HuH-7.5 (cell line): ENCODE measurements at regions not wholly inside any gene's neighbourhood (a gene's known extent, or its start where the extent isn't known, plus 50 kb on each side); places are given as distances from the start of the nearest gene placed in this dataset.

Experiments
- DNase-seq: peaks from one replicate; pipeline ENCODE4 v3.0.0; 2011; ENCODE audit warnings: low spot score

GRCh38 chr6:167494698-167495435, 170.0 kb downstream of the TTLL2 start:
- no peak for DNase-seq

- no peak for DNase-seq
These were observed 170.9 kb downstream of the TTLL2 start for GRCh38 chr6:167495506-167496401.

GRCh38 chr6:167496707-167497106, 171.8 kb downstream of the TTLL2 start:
- DNase-seq, result no peak

GRCh38 chr6:167497428-167498056, 172.7 kb downstream of the TTLL2 start:
- no peak for DNase-seq

- no peak for DNase-seq
These were observed 174.3 kb downstream of the TTLL2 start for GRCh38 chr6:167499161-167499660.

- DNase-seq, result no peak
These were observed 176.1 kb downstream of the TTLL2 start for GRCh38 chr6:167500961-167501360.

- DNase-seq, result peak; percentile 91
These were observed 177.0 kb downstream of the TTLL2 start for GRCh38 chr6:167501831-167502385.

- no peak for DNase-seq
These were observed 177.6 kb downstream of the TTLL2 start for GRCh38 chr6:167502471-167502870.

GRCh38 chr6:167504385-167504961, 179.6 kb downstream of the TTLL2 start:
- no peak for DNase-seq

- no peak for DNase-seq
These were observed 180.3 kb downstream of the TTLL2 start for GRCh38 chr6:167505199-167505598.

- no peak for DNase-seq
These were observed 180.9 kb downstream of the TTLL2 start for GRCh38 chr6:167505782-167506181.

- DNase-seq, result peak; percentile 71
These were observed 181.8 kb downstream of the TTLL2 start for GRCh38 chr6:167506443-167507301.

- DNase-seq, result no peak
These were observed 182.6 kb downstream of the TTLL2 start for GRCh38 chr6:167507376-167507945.

GRCh38 chr6:167508919-167509852, 184.3 kb downstream of the TTLL2 start:
- no peak for DNase-seq

GRCh38 chr6:167509853-167510220, 185.0 kb downstream of the TTLL2 start:
- DNase-seq, result no peak

GRCh38 chr6:167510648-167511047, 185.8 kb downstream of the TTLL2 start:
- no peak for DNase-seq

- DNase-seq, result no peak
These were observed 187.9 kb downstream of the TTLL2 start for GRCh38 chr6:167512696-167513375.

GRCh38 chr6:167513778-167514177, 188.9 kb downstream of the TTLL2 start:
- no peak for DNase-seq

GRCh38 chr6:167514524-167514923, 189.6 kb downstream of the TTLL2 start:
- DNase-seq, result no peak
